H1 (cell line): ENCODE measurements at regions not wholly inside any gene's neighbourhood (a gene's known extent, or its start where the extent isn't known, plus 50 kb on each side); places are given as distances from the start of the nearest gene placed in this dataset.

Source experiments
- CTCF ChIA-PET: fragments of 300-600 bp; sonication (Branson Sonifier 250); formaldehyde crosslinking; loops from one replicate; lab custom pipeline; 2021; ENCODE audit not compliant: partially characterized antibody; lab: Charles Lee
- POLR2A ChIA-PET: fragments of 300-600 bp; sonication (Branson Sonifier 250); formaldehyde crosslinking; loops from one replicate; lab custom pipeline; 2021; ENCODE audit warnings: inconsistent platforms; ENCODE audit not compliant: partially characterized antibody; lab: Charles Lee
- DNase-seq, 2 experiments: peaks; one replicate each; pipeline versions ENCODE4 v3.0.0 to v3.0.0-alpha.2; 2010 to 2022; ENCODE audit warnings: low spot score in 2 of 2, low read depth in 1 of 2, mixed read lengths in 1 of 2
- FAIRE-seq: peaks from 2 replicates; lab custom pipeline; 2011; peaks lifted over from hg19 to GRCh38; lab: Jason Lieb, UNC
- H2AFZ ChIP-seq: 2 replicates; pipeline ENCODE4 v1.8.1; 2012; ENCODE audit warnings: low read length, inconsistent platforms
- H2AK5ac ChIP-seq: 2 replicates; pipeline ENCODE4 v1.6.1; 2013; ENCODE audit warnings: low read depth, low read length
- H2BK120ac ChIP-seq: replicated peaks from 2 replicates; pipeline ENCODE3; 2013; ENCODE audit warnings: low read depth, low read length, inconsistent platforms
- H2BK12ac ChIP-seq: 2 replicates; pipeline ENCODE4 v1.6.1; 2013; ENCODE audit warnings: low read depth, low read length
- H2BK15ac ChIP-seq: 2 replicates; pipeline ENCODE4 v1.6.1; 2013; ENCODE audit warnings: low read length
- H2BK20ac ChIP-seq: 2 replicates; pipeline ENCODE4 v1.6.1; 2013; ENCODE audit warnings: low read length
- H2BK5ac ChIP-seq: 2 replicates; pipeline ENCODE4 v1.6.1; 2013; ENCODE audit warnings: low read depth, low read length
- H3K14ac ChIP-seq: 2 replicates; pipeline ENCODE4 v1.6.1; 2013; ENCODE audit warnings: inconsistent platforms; ENCODE audit not compliant: insufficient read length
- H3K18ac ChIP-seq: 2 replicates; pipeline ENCODE4 v1.6.1; 2013; ENCODE audit warnings: low read length; ENCODE audit errors: extremely low read depth
- H3K23ac ChIP-seq: 2 replicates; pipeline ENCODE4 v1.6.1; 2013; ENCODE audit warnings: inconsistent platforms; ENCODE audit not compliant: insufficient read length
- H3K23me2 ChIP-seq: 2 replicates; pipeline ENCODE4 v1.6.1; 2013; ENCODE audit warnings: low read depth, low read length
- H3K27ac ChIP-seq: 2 replicates; pipeline ENCODE4 v1.6.1; 2011; ENCODE audit warnings: low read depth, low read length, inconsistent platforms
- H3K27me3 ChIP-seq, 4 experiments: replicated peaks in 1 of 4; 1 replicate in 1 of 4; 2 replicates in 3 of 4; pipeline versions ENCODE4 v1.6.1 to v1.8.1; 2011 to 2013; ENCODE audit warnings: low read length in 3 of 4, mild to moderate bottlenecking in 3 of 4, inconsistent platforms in 2 of 4, mixed read lengths in 2 of 4, moderate library complexity in 1 of 4; ENCODE audit not compliant: control insufficient read depth in 3 of 4, insufficient read depth in 3 of 4; ENCODE audit errors: extremely low read depth in 1 of 4
- H3K36me3 ChIP-seq, 4 experiments: 2 replicates each; pipeline versions ENCODE4 v1.6.1 to v1.8.1; 2011 to 2013; ENCODE audit warnings: mild to moderate bottlenecking in 4 of 4, low read length in 3 of 4, moderate library complexity in 2 of 4, control low read depth in 1 of 4, inconsistent platforms in 1 of 4; ENCODE audit not compliant: insufficient read depth in 4 of 4, control insufficient read depth in 2 of 4
- H3K4ac ChIP-seq: replicated peaks from 2 replicates; pipeline ENCODE3; 2013; ENCODE audit warnings: low read length, low read depth, mixed read lengths, inconsistent platforms; ENCODE audit not compliant: insufficient read length
- H3K4me1 ChIP-seq, 4 experiments: replicated peaks in 1 of 4; 1 replicate in 1 of 4; 2 replicates in 3 of 4; pipeline versions ENCODE4 v1.6.1 to v1.8.1; 2011 to 2013; ENCODE audit warnings: low read length in 3 of 4, inconsistent platforms in 2 of 4, mixed read lengths in 1 of 4; ENCODE audit not compliant: insufficient read depth in 4 of 4, control insufficient read depth in 3 of 4
- H3K4me2 ChIP-seq, 2 experiments: 2 replicates each; pipeline versions ENCODE4 v1.6.1 to v1.8.1; 2011 to 2013; ENCODE audit warnings: low read depth in 2 of 2, low read length in 2 of 2, control low read depth in 1 of 2, inconsistent platforms in 1 of 2, mild to moderate bottlenecking in 1 of 2; ENCODE audit not compliant: insufficient read depth in 1 of 2
- H3K4me3 ChIP-seq, 4 experiments: fragments of 200-600, 300-600 bp in 1 of 4; sonication (generic), shearing (Covaris generic), sonication (Bioruptor Twin) in 1 of 4; 2 replicates each; pipeline versions ENCODE4 v1.5.1 to v1.8.1; 2011 to 2016; ENCODE audit warnings: low read length in 4 of 4, low read depth in 3 of 4, control low read depth in 2 of 4, inconsistent platforms in 2 of 4, mild to moderate bottlenecking in 2 of 4, mixed read lengths in 1 of 4, moderate library complexity in 1 of 4; ENCODE audit not compliant: insufficient read depth in 2 of 4; ENCODE audit errors: extremely low read depth in 1 of 4
- H3K56ac ChIP-seq: replicated peaks from 2 replicates; pipeline ENCODE3; 2013; ENCODE audit warnings: low read depth, mild to moderate bottlenecking, mixed read lengths, low read length, inconsistent platforms; ENCODE audit not compliant: insufficient read length
- H3K79me1 ChIP-seq: 2 replicates; pipeline ENCODE4 v1.6.1; 2013; ENCODE audit warnings: low read depth, low read length, control low read depth
- H3K79me2 ChIP-seq, 2 experiments: 2 replicates each; pipeline versions ENCODE4 v1.6.1 to v1.8.1; 2012 to 2013; ENCODE audit warnings: low read length in 2 of 2, mild to moderate bottlenecking in 2 of 2, inconsistent platforms in 1 of 2; ENCODE audit not compliant: insufficient read depth in 2 of 2, control insufficient read depth in 1 of 2
- H3K9ac ChIP-seq, 4 experiments: replicated peaks in 1 of 4; 1 replicate in 1 of 4; 2 replicates in 3 of 4; pipeline versions ENCODE4 v1.6.1 to v1.8.1; 2011 to 2013; ENCODE audit warnings: low read depth in 3 of 4, low read length in 3 of 4, control low read depth in 2 of 4, mild to moderate bottlenecking in 2 of 4, moderate library complexity in 2 of 4, inconsistent platforms in 1 of 4; ENCODE audit errors: extremely low read depth in 1 of 4
- H3K9me3 ChIP-seq, 2 experiments: 2 replicates each; pipeline versions ENCODE4 v1.6.1 to v1.8.1; 2012 to 2013; ENCODE audit warnings: mild to moderate bottlenecking in 2 of 2, moderate library complexity in 2 of 2, control low read depth in 1 of 2, inconsistent platforms in 1 of 2, low read depth in 1 of 2, low read length in 1 of 2, mixed read lengths in 1 of 2; ENCODE audit not compliant: insufficient read depth in 2 of 2
- H4K20me1 ChIP-seq, 2 experiments: replicated peaks in 1 of 2; 2 replicates each; pipeline versions ENCODE3 to v1.8.1; 2011 to 2013; ENCODE audit warnings: inconsistent platforms in 2 of 2, low read length in 2 of 2, mild to moderate bottlenecking in 1 of 2; ENCODE audit not compliant: insufficient read depth in 2 of 2, control insufficient read depth in 1 of 2
- H4K5ac ChIP-seq: 2 replicates; pipeline ENCODE4 v1.6.1; 2013; ENCODE audit warnings: low read length, low read depth, mixed read lengths, inconsistent platforms; ENCODE audit not compliant: insufficient read length
- H4K8ac ChIP-seq: 2 replicates; pipeline ENCODE4 v1.8.0; 2013; ENCODE audit warnings: mild to moderate bottlenecking, moderate library complexity, low read length, inconsistent platforms; ENCODE audit not compliant: insufficient read depth; ENCODE audit errors: extremely low read depth
- H4K91ac ChIP-seq: replicated peaks from 2 replicates; pipeline ENCODE3; 2013; ENCODE audit warnings: low read length, mixed read lengths, inconsistent platforms; ENCODE audit not compliant: insufficient read length
- ASH2L ChIP-seq: fragments of 200-600, 300-600 bp; sonication (generic); IDR thresholded peaks from one replicate; pipeline ENCODE4 v1.7.1; 2017; ENCODE audit warnings: low read length
- BCL11A ChIP-seq, 2 experiments: IDR thresholded peaks; one replicate each; pipeline ENCODE4 v1.6.1; 2011; ENCODE audit warnings: low read depth in 2 of 2, low read length in 2 of 2, mild to moderate bottlenecking in 2 of 2
- BRCA1 ChIP-seq: IDR thresholded peaks from 2 replicates; pipeline ENCODE4 v1.6.1; 2012; ENCODE audit warnings: low read depth, low read length, improper control_type of control experiment
- CHD1 ChIP-seq: IDR thresholded peaks from 2 replicates; pipeline ENCODE4 v1.6.1; 2012; ENCODE audit warnings: low read depth, low read length, improper control_type of control experiment
- CREB1 ChIP-seq: IDR thresholded peaks from 2 replicates; pipeline ENCODE4 v1.6.1; 2012; ENCODE audit warnings: inconsistent platforms
- E2F6 ChIP-seq: IDR thresholded peaks from 2 replicates; pipeline ENCODE4 v1.6.1; 2012; ENCODE audit warnings: inconsistent platforms
- JUN ChIP-seq: IDR thresholded peaks from 2 replicates; pipeline ENCODE4 v1.6.1; 2011; ENCODE audit warnings: low read depth, mild to moderate bottlenecking, improper control_type of control experiment, low read length
- KDM4A ChIP-seq: IDR thresholded peaks from one replicate; pipeline ENCODE4 v1.7.1; 2012; ENCODE audit warnings: low read depth, mild to moderate bottlenecking, moderate library complexity, low read length, inconsistent platforms; ENCODE audit not compliant: severe bottlenecking
- KDM5A ChIP-seq: fragments of 200-600 bp; IDR thresholded peaks from 2 replicates; pipeline ENCODE4 v1.7.1; 2012; ENCODE audit warnings: mild to moderate bottlenecking, low read length, inconsistent platforms, mixed read lengths
- POLR2AphosphoS5 ChIP-seq: IDR thresholded peaks from 2 replicates; pipeline ENCODE4 v1.6.1; 2011; ENCODE audit warnings: low read depth, low read length
- SIX5 ChIP-seq: IDR thresholded peaks from 2 replicates; pipeline ENCODE4 v1.6.1; 2011; ENCODE audit warnings: mild to moderate bottlenecking, low read depth, low read length
- TCF12 ChIP-seq: IDR thresholded peaks from 2 replicates; pipeline ENCODE4 v1.6.1; 2011; ENCODE audit warnings: low read depth, mild to moderate bottlenecking, low read length
- ZNF274 ChIP-seq: IDR thresholded peaks from 2 replicates; pipeline ENCODE4 v1.7.0; 2012; ENCODE audit warnings: low read length, borderline replicate concordance; ENCODE audit errors: extremely low read depth
- WGBS, 2 experiments: shearing (Covaris generic) in 1 of 2; methylation state at CpG; one replicate each; pipeline versions ENCODE4 v1.1.6 to v1.1.7; 2013 to 2015; ENCODE audit warnings: low lambda C conversion rate in 2 of 2, mixed read lengths in 2 of 2, inconsistent platforms in 1 of 2, low coverage in 1 of 2, missing lambda C conversion rate in 1 of 2; ENCODE audit not compliant: insufficient replicate concordance in 2 of 2, insufficient coverage in 1 of 2, insufficient read length in 1 of 2; ENCODE audit errors: extremely low coverage in 1 of 2, missing lambda C conversion rate in 1 of 2; 5-methylcytosine and 5-hydroxymethylcytosine counted together
- TF ChIP-seq, protein P1 (sequence below): IDR thresholded peaks from 2 replicates; pipeline ENCODE4 v1.6.1; 2011; ENCODE audit warnings: low read length, improper control_type of control experiment

- Histone ChIP-seq H3K9ac (no peak overlapping the region), H3K27me3 (no peaks in the 10 kb centered on the region), H2AK5ac (no peak overlapping the region), H3K4me2 (no peak overlapping the region), H4K8ac (no peak overlapping the region), H4K20me1 (no peaks in the 10 kb centered on the region), H3K27ac (no peak overlapping the region), H3K23me2 (no peaks in the 10 kb centered on the region), H2AFZ (no peak overlapping the region), H2BK120ac (no peak overlapping the region), H3K4me1 (no peaks in the 10 kb centered on the region), H2BK12ac (no peak overlapping the region), H3K79me1 (no peaks in the 10 kb centered on the region), H2BK15ac (no peak overlapping the region), H3K4me3 (no peak overlapping the region), H3K4ac (no peak overlapping the region), H4K91ac (no peak overlapping the region), H3K23ac (no peak overlapping the region), H3K14ac (no peak overlapping the region), H2BK20ac (no peak overlapping the region), H4K5ac (no peak overlapping the region), H3K56ac (no peak overlapping the region), H3K79me2 (no peaks in the 10 kb centered on the region), H2BK5ac (no peak overlapping the region), H3K9me3 (no peaks in the 10 kb centered on the region), H3K36me3 (no peaks in the 10 kb centered on the region), H3K18ac (no peak overlapping the region)
- CTCF ChIA-PET = no interaction called here
- WGBS, 2 experiments = 93% methylated on average over 1 of the region's 1 CpG; no CpG with 5 or more reads in 1 of the 2 experiments
- TF ChIP-seq JUN (no peak), SIX5 (no peak), CREB1 (no peak), KDM5A (no peak), E2F6 (no peak), ZNF274 (no peak), TCF12 (no peak), POLR2AphosphoS5 (no peak), ASH2L (no peak), KDM4A (no peak), BCL11A (IDR thresholded peaks at IDR 0.05; ENCODE audit: low read depth in 2 of 2, low read length in 2 of 2) (no peak), BRCA1 (no peak), CHD1 (no peak)
- TF ChIP-seq, protein P1, sequence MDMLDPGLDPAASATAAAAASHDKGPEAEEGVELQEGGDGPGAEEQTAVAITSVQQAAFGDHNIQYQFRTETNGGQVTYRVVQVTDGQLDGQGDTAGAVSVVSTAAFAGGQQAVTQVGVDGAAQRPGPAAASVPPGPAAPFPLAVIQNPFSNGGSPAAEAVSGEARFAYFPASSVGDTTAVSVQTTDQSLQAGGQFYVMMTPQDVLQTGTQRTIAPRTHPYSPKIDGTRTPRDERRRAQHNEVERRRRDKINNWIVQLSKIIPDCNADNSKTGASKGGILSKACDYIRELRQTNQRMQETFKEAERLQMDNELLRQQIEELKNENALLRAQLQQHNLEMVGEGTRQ = no peak
- FAIRE-seq = no peak
- POLR2A ChIA-PET = no interaction called here
- DNase-seq = no peak
These were observed 219.0 kb upstream of the SPAG17 start for GRCh38 chr1:118404024-118404423.
